ENCODE measurements at regions not wholly inside any gene's neighbourhood (a gene's known extent, or its start where the extent isn't known, plus 50 kb on each side); places are given as distances from the start of the nearest gene placed in this dataset.
A peak's percentile ranks its signal among the peaks of the same experiment; 100 is the strongest.

DNA sequence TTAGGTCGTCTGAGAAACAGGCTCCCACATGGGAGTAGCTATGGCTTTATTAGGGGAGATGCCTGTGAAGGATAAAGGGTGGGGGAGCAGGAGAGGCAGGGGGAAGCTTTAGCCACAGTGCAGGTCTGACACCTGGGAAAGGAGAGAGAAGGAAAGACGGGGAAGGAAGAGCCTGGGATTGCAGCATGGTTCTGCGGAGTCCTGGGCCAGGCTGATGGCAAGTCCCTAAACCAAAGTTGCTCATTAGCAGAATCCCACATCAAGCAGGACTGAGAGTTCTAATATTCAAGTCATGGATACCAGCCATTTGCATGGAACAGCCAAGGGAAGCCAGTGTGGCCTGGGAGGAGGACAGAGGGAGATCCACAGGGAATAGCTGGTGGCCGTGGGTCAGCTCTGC, 414.8 kb downstream of the RPS24 start:
- DNase-seq, result no peak
- Histone ChIP-seq H3K27me3 (no peaks in the 10 kb centered on the region), H3K4me3 (no peak overlapping the region), H3K36me3 (no peaks in the 10 kb centered on the region), H3K9me3 (no peaks in the 10 kb centered on the region)

DNA sequence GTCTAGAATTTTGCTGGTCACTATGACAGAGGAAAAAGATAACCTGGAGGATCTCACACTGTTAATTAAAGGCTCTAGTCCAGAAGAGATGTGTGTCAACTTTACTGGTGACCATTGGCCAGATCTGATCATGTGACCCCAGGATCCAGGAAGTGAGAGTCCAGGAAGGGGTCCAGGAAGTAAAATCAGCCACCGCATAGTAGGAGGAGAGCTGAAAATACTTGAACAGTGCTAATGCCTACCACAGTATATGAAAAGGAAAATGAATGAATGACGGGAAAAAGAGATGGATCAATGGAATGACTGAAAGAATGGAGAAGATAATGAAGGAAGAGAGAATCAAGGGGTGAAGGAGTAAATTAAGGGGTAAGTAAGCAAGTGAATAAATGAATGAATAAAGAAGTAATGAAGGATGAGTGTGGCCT, 415.3 kb downstream of the RPS24 start:
- Histone ChIP-seq H3K4me3 (no peak overlapping the region), H3K27me3 (no peaks in the 10 kb centered on the region), H3K36me3 (no peaks in the 10 kb centered on the region), H3K9me3 (no peaks in the 10 kb centered on the region)
- DNase-seq, result no peak

DNA sequence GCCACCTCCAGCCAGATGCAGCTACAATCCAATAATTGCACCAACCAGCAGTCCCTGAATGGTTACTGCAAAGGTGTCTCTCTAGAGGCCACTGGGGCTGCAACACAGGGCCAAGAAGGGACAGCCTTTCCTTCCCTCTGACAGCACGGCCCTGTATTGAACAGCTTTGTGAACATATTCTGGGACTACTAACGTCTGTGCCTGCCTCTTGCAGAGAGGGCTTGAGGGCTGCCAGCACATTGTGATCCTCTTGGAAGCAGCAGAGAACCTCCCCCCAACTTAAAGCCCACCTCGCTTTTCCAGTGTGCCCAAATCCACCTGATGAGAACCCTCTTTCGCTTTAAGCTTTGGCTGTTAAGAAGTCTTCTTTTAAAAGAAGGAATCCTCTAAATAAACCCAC, 415.9 kb downstream of the RPS24 start:
- H3K4me3 ChIP-seq, result no peak overlapping the region
- H3K27me3 ChIP-seq, result no peaks in the 10 kb centered on the region
- DNase-seq, result no peak
- no peaks in the 10 kb centered on the region for H3K9me3 ChIP-seq
- H3K36me3 ChIP-seq, result no peaks in the 10 kb centered on the region

DNA sequence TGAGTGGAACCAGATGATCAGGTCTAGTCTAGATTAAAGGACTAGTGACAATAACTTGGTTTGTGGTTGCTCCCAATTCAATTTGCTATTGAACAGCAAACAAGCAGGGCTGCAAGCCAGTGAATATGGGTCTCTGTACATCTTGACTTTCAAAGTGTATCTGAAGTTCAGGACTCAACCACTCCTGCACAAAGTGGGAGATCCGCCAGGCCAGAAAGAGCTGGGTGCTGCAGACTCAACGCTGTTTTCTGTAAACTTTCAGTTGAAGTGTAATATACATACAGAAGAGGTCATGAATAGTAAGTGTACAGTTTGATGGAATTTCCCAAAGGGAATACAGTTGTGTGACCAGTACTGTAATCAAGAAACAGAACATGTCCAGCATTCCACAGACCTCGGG, 416.6 kb downstream of the RPS24 start:
- Histone ChIP-seq H3K27me3 (no peaks in the 10 kb centered on the region), H3K9me3 (no peaks in the 10 kb centered on the region), H3K36me3 (no peaks in the 10 kb centered on the region)

DNA sequence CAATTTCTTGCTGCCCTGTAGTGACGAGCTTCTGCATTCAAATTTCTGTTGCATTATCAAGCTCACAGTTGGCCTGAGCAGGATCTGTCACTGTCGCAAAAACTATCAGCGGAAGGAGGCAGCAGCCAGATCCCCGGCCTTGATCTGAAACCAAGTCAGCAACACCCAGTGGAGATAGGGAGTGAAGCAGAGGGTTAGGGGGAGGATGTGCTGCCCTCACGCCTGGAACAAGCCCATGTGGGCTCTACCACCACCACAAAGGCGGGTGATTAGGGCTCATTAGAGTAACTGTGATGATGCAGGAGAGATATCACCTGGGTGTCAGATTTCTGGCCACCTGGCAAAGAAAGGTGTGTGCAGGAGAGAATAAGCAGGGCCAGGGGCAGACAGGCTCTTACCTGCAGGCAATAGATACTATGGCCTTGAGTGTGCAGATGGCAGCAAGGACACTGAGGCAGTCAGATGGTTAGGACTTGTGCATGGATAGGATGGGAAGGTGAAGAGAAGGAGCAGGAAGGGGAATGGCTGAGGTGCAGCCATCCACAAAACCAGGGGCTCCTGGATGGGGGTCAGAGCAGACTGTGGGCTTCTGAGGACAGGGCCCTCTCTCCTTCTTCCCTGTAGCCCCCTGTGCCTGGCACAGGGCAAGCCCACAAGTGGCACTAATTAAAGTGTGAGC, 417.3 kb downstream of the RPS24 start:
- H3K4me3 ChIP-seq, result no peak overlapping the region
- H3K36me3 ChIP-seq, result no peaks in the 10 kb centered on the region
- DNase-seq, result no peak
- no peaks in the 10 kb centered on the region for H3K27me3 ChIP-seq
- H3K9me3 ChIP-seq, result no peaks in the 10 kb centered on the region

More for the DNA sequence above, 416.6 kb downstream of the RPS24 start:
- H3K4me3 ChIP-seq, result no peak overlapping the region
- DNase-seq, result no peak

DNA sequence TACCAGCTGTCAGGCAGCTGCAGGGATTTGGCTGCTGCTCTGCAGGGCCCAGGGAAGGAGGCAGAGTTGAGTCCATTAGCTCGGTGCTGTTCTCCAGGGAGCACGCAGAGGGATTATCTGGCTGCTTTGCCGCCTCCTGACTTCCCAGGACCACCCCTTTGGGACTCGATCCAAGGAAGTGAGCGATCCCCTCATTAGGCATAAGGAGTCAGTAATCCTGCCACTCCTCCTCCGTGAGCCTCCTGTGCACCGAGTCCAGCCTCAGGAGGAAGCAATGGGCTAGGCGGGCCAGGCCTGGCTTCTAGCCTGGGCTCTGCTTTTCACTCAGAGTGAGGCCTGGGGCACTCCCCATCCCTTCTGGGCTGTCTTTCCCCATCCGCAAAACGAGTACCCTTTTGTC, 417.9 kb downstream of the RPS24 start:
- DNase-seq, result peak; percentile 64
- Histone ChIP-seq H3K36me3 (no peaks in the 10 kb centered on the region), H3K27me3 (no peaks in the 10 kb centered on the region), H3K4me3 (no peak overlapping the region), H3K9me3 (no peaks in the 10 kb centered on the region)

DNA sequence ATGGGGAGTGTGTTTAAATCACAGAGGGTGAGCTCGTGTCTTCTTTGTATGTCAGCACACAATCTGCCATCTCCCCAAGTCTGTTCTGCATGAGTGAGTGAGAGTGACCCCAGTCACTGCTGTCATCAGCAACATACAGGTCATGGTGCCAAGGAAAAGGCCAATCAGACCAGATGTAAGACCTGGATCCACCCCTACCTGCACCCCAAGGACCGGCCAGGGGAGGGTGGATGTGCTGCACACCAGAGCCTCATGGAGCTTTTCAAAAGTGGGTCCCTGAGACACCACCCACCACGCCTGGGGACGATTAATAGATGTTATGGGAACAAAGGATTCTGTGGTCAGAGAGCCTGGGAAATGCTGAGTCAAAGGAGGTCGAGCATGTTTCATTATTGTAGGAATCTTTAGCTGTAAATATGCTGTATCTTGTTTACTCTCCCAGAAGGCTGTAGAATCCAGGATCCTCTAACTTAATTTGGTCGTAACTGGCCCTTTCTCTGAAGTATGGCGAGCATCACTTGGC, 420.5 kb downstream of the RPS24 start:
- Histone ChIP-seq H3K36me3 (no peaks in the 10 kb centered on the region), H3K4me3 (no peak overlapping the region), H3K27me3 (no peaks in the 10 kb centered on the region), H3K9me3 (no peaks in the 10 kb centered on the region)
- DNase-seq, result no peak

DNA sequence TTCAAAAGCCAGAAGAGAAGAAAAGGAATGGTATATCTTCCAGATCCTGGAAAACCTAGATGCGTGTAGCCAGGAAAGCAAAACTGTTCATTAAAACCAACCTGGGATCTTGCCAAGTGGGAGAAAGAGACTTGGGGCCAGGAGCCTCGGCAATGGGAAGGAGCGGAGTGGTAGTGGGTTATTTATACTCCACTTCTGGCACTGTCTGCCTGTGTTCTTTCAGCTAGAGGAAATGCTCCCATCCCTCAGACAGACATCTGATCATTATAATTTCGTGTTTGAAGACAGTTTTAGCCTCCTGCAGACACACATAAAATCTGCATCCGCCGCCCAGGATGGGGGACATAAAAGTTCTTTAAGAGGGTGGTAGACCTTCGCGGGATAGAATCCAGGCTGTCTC, 421.6 kb downstream of the RPS24 start:
- DNase-seq, result no peak
- Histone ChIP-seq H3K36me3 (no peaks in the 10 kb centered on the region), H3K4me3 (no peak overlapping the region), H3K27me3 (no peaks in the 10 kb centered on the region), H3K9me3 (no peaks in the 10 kb centered on the region)

DNA sequence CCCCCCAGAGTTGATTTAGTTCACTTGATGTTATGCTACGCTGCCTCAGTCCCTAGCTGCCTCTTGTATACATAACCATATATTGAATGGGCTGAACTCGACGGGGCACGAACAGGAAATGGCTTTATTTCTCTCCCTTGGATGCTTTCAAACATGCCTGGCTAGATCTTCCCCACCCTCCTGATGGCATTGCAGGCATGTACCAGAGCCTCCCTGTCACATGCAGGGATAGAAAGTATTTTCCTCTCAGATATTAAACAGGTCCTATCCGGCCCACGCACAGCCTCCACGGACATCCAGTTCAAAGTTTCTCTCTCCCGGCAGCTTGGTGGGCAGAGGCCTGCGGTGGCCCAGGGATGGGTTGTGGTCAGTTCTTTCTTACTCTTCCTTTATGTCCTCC, 422.1 kb downstream of the RPS24 start:
- no peaks in the 10 kb centered on the region for H3K27me3 ChIP-seq
- DNase-seq, result no peak
- H3K9me3 ChIP-seq, result no peaks in the 10 kb centered on the region
- H3K36me3 ChIP-seq, result no peaks in the 10 kb centered on the region
- H3K4me3 ChIP-seq, result no peak overlapping the region

DNA sequence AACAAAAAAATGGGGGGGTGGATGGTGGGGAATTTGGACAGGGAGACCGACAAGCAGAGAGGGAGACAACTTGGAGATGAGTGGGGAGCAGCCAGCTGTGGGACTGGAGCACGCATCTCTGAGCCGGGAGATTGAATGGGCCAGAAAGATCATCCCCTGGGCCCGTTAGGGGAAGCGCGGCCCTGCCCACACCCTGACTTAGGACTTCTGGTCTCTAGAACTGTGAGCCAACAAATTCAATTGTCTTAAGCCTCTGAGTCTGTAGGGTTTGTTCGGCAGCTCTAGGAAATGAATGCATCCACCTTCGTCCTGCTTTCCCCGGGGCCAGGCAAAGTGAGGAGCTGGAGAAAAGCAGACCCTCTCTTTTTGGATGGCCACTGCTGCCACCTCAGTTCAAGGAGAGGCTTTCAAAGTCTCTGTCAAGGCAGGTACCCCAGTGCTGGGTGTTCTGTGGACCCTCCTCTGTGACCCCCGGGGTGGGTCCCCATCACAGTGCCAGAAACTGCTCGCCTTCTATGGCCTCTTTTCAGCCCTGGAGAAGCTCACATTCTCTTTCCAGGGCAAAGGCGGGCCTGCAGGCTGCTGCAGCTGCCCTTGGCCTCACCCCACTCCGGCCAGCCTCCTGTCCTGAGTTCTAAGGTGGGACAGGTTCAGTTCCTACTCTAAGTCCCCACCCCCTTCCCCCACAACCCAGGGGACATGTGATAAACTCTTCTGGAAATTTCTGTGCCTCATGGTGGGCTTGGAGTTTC, 423.2 kb downstream of the RPS24 start:
- H3K27me3 ChIP-seq, result no peaks in the 10 kb centered on the region
- no peaks in the 10 kb centered on the region for H3K9me3 ChIP-seq
- H3K36me3 ChIP-seq, result no peaks in the 10 kb centered on the region
- no peak overlapping the region for H3K4me3 ChIP-seq
- no peak for DNase-seq

DNA sequence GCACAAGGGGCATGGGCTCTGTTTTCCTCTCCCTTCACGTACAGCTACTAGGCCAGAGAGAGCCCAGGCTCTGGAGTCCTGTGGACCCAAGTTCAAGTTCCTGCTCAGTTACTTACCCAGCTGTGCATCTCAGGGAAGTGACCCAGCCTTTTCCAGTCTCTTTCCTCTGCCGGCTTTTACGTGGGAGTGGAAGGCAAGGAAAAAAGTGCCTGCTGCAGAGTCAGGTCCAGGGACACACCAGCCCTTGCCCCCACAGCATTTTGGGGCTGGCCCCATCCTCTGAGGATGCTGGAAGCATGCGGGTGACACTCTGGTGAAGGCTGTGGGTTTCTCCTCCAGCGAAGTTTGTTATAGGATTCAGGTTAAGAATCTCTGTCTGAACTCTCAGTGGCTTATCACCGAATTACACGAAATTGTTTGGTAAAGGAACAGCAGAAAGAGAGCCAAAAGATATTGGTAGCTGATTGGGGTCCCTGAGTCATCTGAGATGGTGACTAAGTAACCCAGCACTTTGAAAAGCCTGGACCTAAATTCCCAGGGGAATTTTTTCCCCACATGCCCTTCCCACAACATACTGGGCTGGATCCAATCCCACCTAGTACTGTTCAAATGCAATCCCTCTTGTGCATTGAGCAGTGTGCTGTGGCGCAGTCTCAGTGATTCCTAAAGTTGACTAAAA, 424.3 kb downstream of the RPS24 start:
- H3K9me3 ChIP-seq, result no peaks in the 10 kb centered on the region
- DNase-seq, result peak; percentile 35
- no peaks in the 10 kb centered on the region for H3K27me3 ChIP-seq
- no peaks in the 10 kb centered on the region for H3K36me3 ChIP-seq
- no peak overlapping the region for H3K4me3 ChIP-seq

DNA sequence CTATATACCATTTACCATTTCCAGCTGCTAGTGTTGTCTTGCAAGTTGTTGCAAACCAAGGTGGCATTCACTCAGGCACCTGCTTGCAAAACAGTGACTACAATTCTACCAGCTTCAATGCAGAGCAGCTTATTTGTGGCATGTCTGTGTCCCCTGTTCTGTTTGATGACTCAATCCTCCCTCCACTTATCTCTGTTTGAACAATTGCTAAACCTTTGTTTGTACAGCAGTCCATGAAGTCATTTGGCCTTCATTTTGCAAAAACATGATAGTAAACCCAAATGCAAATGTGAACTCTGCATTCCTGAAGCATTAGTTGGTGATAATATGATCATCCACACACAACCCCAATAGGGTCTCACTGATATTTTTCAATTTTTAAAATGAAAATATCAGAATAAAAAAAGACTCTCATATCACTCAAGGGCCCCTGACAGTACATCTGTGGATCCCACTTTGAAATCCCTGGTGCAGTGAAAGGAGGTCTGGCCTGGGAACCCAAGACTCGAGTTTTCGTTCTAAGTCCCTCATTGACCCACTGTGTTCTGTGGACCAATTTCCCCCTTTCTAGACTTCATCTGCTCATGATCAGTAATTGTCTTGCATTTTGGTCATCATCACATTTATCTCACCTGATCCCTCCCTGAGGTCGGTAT, 425.4 kb downstream of the RPS24 start:
- Histone ChIP-seq H3K27me3 (no peaks in the 10 kb centered on the region), H3K9me3 (no peaks in the 10 kb centered on the region), H3K36me3 (no peaks in the 10 kb centered on the region), H3K4me3 (no peak overlapping the region)
- no peak for DNase-seq

DNA sequence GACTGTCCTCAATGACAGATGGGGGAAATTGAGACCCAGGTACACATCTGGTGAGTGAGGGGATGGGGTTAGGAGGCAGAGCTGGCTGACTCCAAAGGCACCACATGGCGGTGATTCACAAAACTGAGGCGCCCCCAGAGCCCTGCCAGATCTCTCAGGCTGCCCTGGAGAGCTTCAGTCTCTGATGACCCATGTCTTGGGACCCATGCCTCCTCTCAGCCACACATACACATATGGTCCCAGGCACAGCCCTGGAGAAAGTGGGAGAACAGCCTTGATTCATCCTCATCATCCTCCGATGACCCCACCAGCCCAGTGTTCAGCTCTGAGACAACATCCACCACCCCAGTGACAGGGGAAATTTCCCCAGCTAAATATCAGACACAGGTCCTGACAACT, 426.0 kb downstream of the RPS24 start:
- DNase-seq, result no peak
- no peaks in the 10 kb centered on the region for H3K9me3 ChIP-seq
- no peaks in the 10 kb centered on the region for H3K27me3 ChIP-seq
- no peaks in the 10 kb centered on the region for H3K36me3 ChIP-seq
- no peak overlapping the region for H3K4me3 ChIP-seq

DNA sequence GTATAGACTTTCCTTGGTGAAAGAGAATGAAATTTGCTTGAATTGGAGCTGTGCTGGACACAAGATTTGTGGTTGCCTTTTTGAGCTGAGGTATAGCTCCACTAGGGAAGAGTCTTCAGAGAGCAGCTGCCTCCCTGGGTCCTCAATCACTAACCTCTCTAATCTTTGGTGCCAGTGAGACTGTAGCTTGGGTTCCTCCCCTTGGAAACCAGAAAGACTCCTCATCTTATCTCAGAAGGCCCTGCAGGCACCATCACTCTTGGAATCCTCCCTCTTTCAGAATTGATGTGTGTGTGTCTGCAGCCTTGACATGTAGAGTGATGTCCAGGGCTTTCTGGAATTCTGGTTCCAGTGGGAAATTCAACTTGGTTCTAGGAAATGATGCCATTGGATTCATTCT, 426.5 kb downstream of the RPS24 start:
- Histone ChIP-seq H3K27me3 (no peaks in the 10 kb centered on the region), H3K4me3 (no peak overlapping the region), H3K36me3 (no peaks in the 10 kb centered on the region), H3K9me3 (no peaks in the 10 kb centered on the region)
- DNase-seq, result no peak

DNA sequence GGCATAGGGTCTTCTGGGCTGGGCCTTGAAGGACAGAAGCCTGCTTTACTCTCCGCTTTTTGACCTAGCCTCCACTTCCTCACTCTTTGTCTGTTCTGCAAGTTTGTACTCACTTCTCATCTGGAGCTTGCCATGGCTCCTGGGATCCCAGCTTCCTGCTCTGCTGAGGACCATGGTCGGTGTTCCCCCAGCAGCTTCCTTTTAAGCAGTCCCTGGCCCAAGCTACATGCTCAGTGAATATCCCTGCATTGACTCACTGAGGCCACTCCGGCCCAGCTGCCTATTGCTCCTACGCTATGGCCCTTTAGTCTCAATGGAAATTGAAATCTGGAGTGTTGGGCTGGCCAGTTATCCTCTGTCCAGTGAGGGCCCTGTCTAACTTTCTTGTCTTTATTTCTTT, 427.7 kb downstream of the RPS24 start:
- DNase-seq, result no peak
- H3K4me3 ChIP-seq, result no peak overlapping the region
- H3K9me3 ChIP-seq, result no peaks in the 10 kb centered on the region
- no peaks in the 10 kb centered on the region for H3K27me3 ChIP-seq
- no peaks in the 10 kb centered on the region for H3K36me3 ChIP-seq

DNA sequence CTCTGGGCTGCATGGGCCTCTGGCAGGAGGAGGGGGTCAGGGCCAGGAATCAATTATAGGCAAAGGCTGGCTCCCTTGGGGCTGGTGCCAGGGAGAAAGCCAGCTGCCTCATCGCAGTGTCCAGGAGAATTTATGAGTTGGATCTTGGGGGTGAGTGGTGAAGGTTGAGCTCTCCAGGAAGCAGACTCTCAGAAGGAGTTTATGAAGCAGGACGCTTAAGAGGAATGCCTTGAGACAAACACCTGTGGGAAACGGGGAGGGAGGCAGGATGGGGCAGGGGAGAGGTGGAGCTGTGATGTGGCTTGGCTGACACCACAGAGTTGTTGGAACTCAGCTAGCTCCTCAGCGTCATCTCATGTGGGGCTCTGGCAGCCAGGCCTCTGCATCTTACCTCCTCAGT, 428.5 kb downstream of the RPS24 start:
- no peaks in the 10 kb centered on the region for H3K27me3 ChIP-seq
- H3K4me3 ChIP-seq, result no peak overlapping the region
- no peaks in the 10 kb centered on the region for H3K9me3 ChIP-seq
- no peaks in the 10 kb centered on the region for H3K36me3 ChIP-seq
- DNase-seq, result no peak

DNA sequence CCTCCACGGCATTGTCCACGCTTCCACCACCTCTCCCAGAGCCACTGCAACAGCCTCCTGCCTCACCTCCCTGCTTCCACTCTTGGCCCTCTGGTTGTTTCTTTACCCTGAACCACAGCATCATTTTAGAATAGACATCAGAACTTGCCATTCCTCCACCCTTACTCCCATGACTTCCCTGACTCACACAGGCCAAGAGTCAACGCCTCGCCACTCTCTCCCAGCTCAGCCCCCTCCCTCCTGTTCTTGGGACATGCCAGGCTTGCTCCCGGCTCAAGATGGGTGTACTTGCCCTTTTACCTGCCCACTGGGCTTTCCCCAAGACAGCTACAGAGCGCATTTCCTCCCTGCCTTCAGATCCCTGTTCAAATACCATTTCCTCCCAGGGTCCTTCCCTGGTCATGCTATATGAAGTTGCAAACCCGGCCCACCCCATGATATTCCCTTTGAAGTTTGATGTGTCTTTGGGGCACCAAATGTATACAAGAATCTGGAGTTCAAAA, 429.1 kb downstream of the RPS24 start:
- H3K27me3 ChIP-seq, result no peaks in the 10 kb centered on the region
- H3K9me3 ChIP-seq, result no peaks in the 10 kb centered on the region
- DNase-seq, result no peak
- H3K4me3 ChIP-seq, result no peak overlapping the region
- no peaks in the 10 kb centered on the region for H3K36me3 ChIP-seq
